ENCODE measurements at regions not wholly inside any gene's neighbourhood (a gene's known extent, or its start where the extent isn't known, plus 50 kb on each side); places are given as distances from the start of the nearest gene placed in this dataset.

- TF ChIP-seq POLR2AphosphoS5 (IDR thresholded peaks at IDR 0.05; ENCODE audit: borderline replicate concordance, low read depth, low read length) (no peak), FOXP2 (optimal IDR thresholded peaks at IDR 0.05; ENCODE audit: control extremely low read depth, extremely low read length, insufficient read depth) (no peak)
- H3K36me3 ChIP-seq (ENCODE audit: insufficient read depth, low read length), result no peaks in the 10 kb centered on the region
- no peak overlapping the region for H3K27ac ChIP-seq
- H3K9ac ChIP-seq (ENCODE audit: insufficient read length), result no peak overlapping the region
- no peaks in the 10 kb centered on the region for H3K9me3 ChIP-seq (ENCODE audit: low read depth, low read length)
- no peak overlapping the region for H3K4me3 ChIP-seq
- DNase-seq (ENCODE audit: low read depth, low spot score), result no peak
These were observed 59.1 kb upstream of the SMOC2 start for GRCh38 chr6:168381726-168382458.

- no peak overlapping the region for H3K4me3 ChIP-seq
- no peak overlapping the region for H3K27ac ChIP-seq
- no peak for DNase-seq (ENCODE audit: low read depth, low spot score)
- H3K9ac ChIP-seq (ENCODE audit: insufficient read length), result no peak overlapping the region
- no peaks in the 10 kb centered on the region for H3K36me3 ChIP-seq (ENCODE audit: insufficient read depth, low read length)
- TF ChIP-seq FOXP2 (optimal IDR thresholded peaks at IDR 0.05; ENCODE audit: control extremely low read depth, extremely low read length, insufficient read depth) (no peak), POLR2AphosphoS5 (IDR thresholded peaks at IDR 0.05; ENCODE audit: borderline replicate concordance, low read depth, low read length) (no peak), EZH2 (IDR thresholded peaks at IDR 0.05) (no peak)
- no peaks in the 10 kb centered on the region for H3K9me3 ChIP-seq (ENCODE audit: low read depth, low read length)
These were observed 57.7 kb upstream of the SMOC2 start for GRCh38 chr6:168383062-168383854.

- TF ChIP-seq EZH2 (IDR thresholded peaks at IDR 0.05) (no peak), POLR2AphosphoS5 (IDR thresholded peaks at IDR 0.05; ENCODE audit: borderline replicate concordance, low read depth, low read length) (no peak), FOXP2 (optimal IDR thresholded peaks at IDR 0.05; ENCODE audit: control extremely low read depth, extremely low read length, insufficient read depth) (no peak)
- H3K36me3 ChIP-seq (ENCODE audit: insufficient read depth, low read length), result no peaks in the 10 kb centered on the region
- no peak for DNase-seq (ENCODE audit: low read depth, low spot score)
- H3K9me3 ChIP-seq (ENCODE audit: low read depth, low read length), result no peaks in the 10 kb centered on the region
- H3K4me3 ChIP-seq, result no peak overlapping the region
- H3K9ac ChIP-seq (ENCODE audit: insufficient read length), result no peak overlapping the region
- no peak overlapping the region for H3K27ac ChIP-seq
These were observed 56.6 kb upstream of the SMOC2 start for GRCh38 chr6:168384045-168385036.

- no peak overlapping the region for H3K4me3 ChIP-seq
- TF ChIP-seq FOXP2 (optimal IDR thresholded peaks at IDR 0.05; ENCODE audit: control extremely low read depth, extremely low read length, insufficient read depth) (no peak), EZH2 (IDR thresholded peaks at IDR 0.05) (no peak)
- H3K27ac ChIP-seq, result no peak overlapping the region
- H3K9me3 ChIP-seq (ENCODE audit: low read depth, low read length), result no peaks in the 10 kb centered on the region
- no peaks in the 10 kb centered on the region for H3K36me3 ChIP-seq (ENCODE audit: insufficient read depth, low read length)
- no peak for DNase-seq (ENCODE audit: low read depth, low spot score)
- no peak overlapping the region for H3K9ac ChIP-seq (ENCODE audit: insufficient read length)
These were observed 55.8 kb upstream of the SMOC2 start for GRCh38 chr6:168385037-168385759.

GRCh38 chr6:168385858-168386735, 54.9 kb upstream of the SMOC2 start:
- TF ChIP-seq EZH2 (IDR thresholded peaks at IDR 0.05) (no peak), FOXP2 (optimal IDR thresholded peaks at IDR 0.05; ENCODE audit: control extremely low read depth, extremely low read length, insufficient read depth) (no peak), POLR2AphosphoS5 (IDR thresholded peaks at IDR 0.05; ENCODE audit: borderline replicate concordance, low read depth, low read length) (no peak)
- H3K27ac ChIP-seq, result no peak overlapping the region

GRCh38 chr6:168386973-168387372, 54.0 kb upstream of the SMOC2 start:
- Histone ChIP-seq H3K9ac (ENCODE audit: insufficient read length) (no peak overlapping the region), H3K36me3 (ENCODE audit: insufficient read depth, low read length) (no peaks in the 10 kb centered on the region), H3K27ac (no peak overlapping the region), H3K4me3 (no peak overlapping the region), H3K9me3 (ENCODE audit: low read depth, low read length) (no peaks in the 10 kb centered on the region)
- TF ChIP-seq FOXP2 (optimal IDR thresholded peaks at IDR 0.05; ENCODE audit: control extremely low read depth, extremely low read length, insufficient read depth), result no peak
- no peak for TF ChIP-seq EZH2 (IDR thresholded peaks at IDR 0.05)
- TF ChIP-seq POLR2AphosphoS5 (IDR thresholded peaks at IDR 0.05; ENCODE audit: borderline replicate concordance, low read depth, low read length), result no peak
- no peak for DNase-seq (ENCODE audit: low read depth, low spot score)

More at GRCh38 chr6:168385858-168386735, 54.9 kb upstream of the SMOC2 start:
- no peak for DNase-seq (ENCODE audit: low read depth, low spot score)
- no peaks in the 10 kb centered on the region for H3K9me3 ChIP-seq (ENCODE audit: low read depth, low read length)
- H3K4me3 ChIP-seq, result no peak overlapping the region
- no peak overlapping the region for H3K9ac ChIP-seq (ENCODE audit: insufficient read length)
- H3K36me3 ChIP-seq (ENCODE audit: insufficient read depth, low read length), result no peaks in the 10 kb centered on the region

GRCh38 chr6:168387426-168387825, 53.6 kb upstream of the SMOC2 start:
- Histone ChIP-seq H3K4me3 (no peak overlapping the region), H3K9me3 (ENCODE audit: low read depth, low read length) (no peaks in the 10 kb centered on the region), H3K27ac (no peak overlapping the region), H3K36me3 (ENCODE audit: insufficient read depth, low read length) (no peaks in the 10 kb centered on the region), H3K9ac (ENCODE audit: insufficient read length) (no peak overlapping the region)
- TF ChIP-seq POLR2AphosphoS5 (IDR thresholded peaks at IDR 0.05; ENCODE audit: borderline replicate concordance, low read depth, low read length) (no peak), FOXP2 (optimal IDR thresholded peaks at IDR 0.05; ENCODE audit: control extremely low read depth, extremely low read length, insufficient read depth) (no peak), EZH2 (IDR thresholded peaks at IDR 0.05) (no peak)
- no peak for DNase-seq (ENCODE audit: low read depth, low spot score)

All from SK-N-MC (cell line).